PC-9 (cell line): ENCODE measurements at regions not wholly inside any gene's neighbourhood (a gene's known extent, or its start where the extent isn't known, plus 50 kb on each side); places are given as distances from the start of the nearest gene placed in this dataset.

Experiments
- BruUV-seq: library from RNA; stranded (reverse); fragments of 400-500 nt; replicated peaks from 2 replicates; lab custom pipeline; 2021; lab: Mats Ljungman, UMichigan
- CTCF ChIA-PET: fragments of 300-600 bp; sonication (Branson Sonifier 250); formaldehyde crosslinking; loops from one replicate; lab custom pipeline; 2022; ENCODE audit warnings: antibody characterized with exemption; lab: Charles Lee
- POLR2A ChIA-PET: fragments of 300-600 bp; sonication (Branson Sonifier 250); formaldehyde crosslinking; loops from one replicate; lab custom pipeline; 2022; ENCODE audit warnings: antibody characterized with exemption; ENCODE audit not compliant: unreplicated experiment; lab: Charles Lee
- DNase-seq, 2 experiments: peaks; one replicate each; pipeline versions ENCODE4 v3.0.0 to v3.0.0-alpha.2; 2015 to 2022; ENCODE audit warnings: mixed read lengths in 1 of 2
- H2AFZ ChIP-seq: fragments of 200-600 bp; sonication (generic); 2 replicates; pipeline ENCODE4 v1.8.1; 2017; ENCODE audit warnings: antibody characterized with exemption
- H3F3A ChIP-seq: fragments of 200-600 bp; sonication (generic); 2 replicates; pipeline ENCODE4 v1.8.1; 2017; ENCODE audit warnings: antibody characterized with exemption, mild to moderate bottlenecking, low read depth; ENCODE audit not compliant: insufficient read depth
- H3K27ac ChIP-seq: fragments of 200-600 bp; sonication (generic); 2 replicates; pipeline ENCODE4 v1.6.1; 2016; ENCODE audit warnings: mixed run types
- H3K27me3 ChIP-seq: fragments of 200-600 bp; sonication (generic); 2 replicates; pipeline ENCODE4 v1.6.1; 2016; ENCODE audit warnings: low read depth, mixed run types; ENCODE audit not compliant: insufficient read depth
- H3K36me3 ChIP-seq: fragments of 200-600 bp; sonication (generic); 2 replicates; pipeline ENCODE4 v1.6.1; 2016; ENCODE audit warnings: low read depth, mixed run types
- H3K4me1 ChIP-seq: fragments of 200-600 bp; sonication (generic); replicated peaks from 2 replicates; pipeline ENCODE4 v1.6.1; 2016; ENCODE audit warnings: mixed run types; ENCODE audit not compliant: insufficient read depth
- H3K4me2 ChIP-seq: fragments of 200-600 bp; sonication (generic); 2 replicates; pipeline ENCODE4 v1.6.1; 2017; ENCODE audit warnings: mixed run types
- H3K4me3 ChIP-seq: fragments of 200-600 bp; sonication (generic); 2 replicates; pipeline ENCODE4 v1.6.1; 2016; ENCODE audit warnings: mixed run types
- H3K79me2 ChIP-seq: fragments of 200-600 bp; sonication (generic); 2 replicates; pipeline ENCODE4 v1.6.1; 2017; ENCODE audit warnings: low read depth, mixed run types
- H3K9me2 ChIP-seq: fragments of 200-600 bp; sonication (generic); 2 replicates; pipeline ENCODE4 v1.8.1; 2017; ENCODE audit warnings: mild to moderate bottlenecking; ENCODE audit not compliant: insufficient read depth
- H3K9me3 ChIP-seq: fragments of 200-600 bp; sonication (generic); 2 replicates; pipeline ENCODE4 v1.8.1; 2016; ENCODE audit warnings: low read depth; ENCODE audit not compliant: insufficient read depth
- H4K20me1 ChIP-seq: fragments of 200-600 bp; sonication (generic); 2 replicates; pipeline ENCODE4 v1.8.1; 2017; ENCODE audit not compliant: insufficient read depth
- EZH2 ChIP-seq: fragments of 200-600 bp; sonication (generic); IDR thresholded peaks from 2 replicates; pipeline ENCODE4 v1.8.0; 2017; ENCODE audit warnings: antibody characterized with exemption, low read depth
- intact Hi-C: fragments of 100-400 bp; cut with micrococcal nuclease; formaldehyde crosslinking; loops from one replicate; pipeline ENCODE4 v1.10.0; 2022; ENCODE audit not compliant: unreplicated experiment
- TF ChIP-seq, protein P1 (sequence below): fragments of 200-600 bp; sonication (generic); conservative IDR thresholded peaks from 2 replicates; pipeline ENCODE4 v1.6.1; 2017; ENCODE audit warnings: mixed run types, antibody characterized with exemption, mild to moderate bottlenecking, moderate library complexity

DNA sequence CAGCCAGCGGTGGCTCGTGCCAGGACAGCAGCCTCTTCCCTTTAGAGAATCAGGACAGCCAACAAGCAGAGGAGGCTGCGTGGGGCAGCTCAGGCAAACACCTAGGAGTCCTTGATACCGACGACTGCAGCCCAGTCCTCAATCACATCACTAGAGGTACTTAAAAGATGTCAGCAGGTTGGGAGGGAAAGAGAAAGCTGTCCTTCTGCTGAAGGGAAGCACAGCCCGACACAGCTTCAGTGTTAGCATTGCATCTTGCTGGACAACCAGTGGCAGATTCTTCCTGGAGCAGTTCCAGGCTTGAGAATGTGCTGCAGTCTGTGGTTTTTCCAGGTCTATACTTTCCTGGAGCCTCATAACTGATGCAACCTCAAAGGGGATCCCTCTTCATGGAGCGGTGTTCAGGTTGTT lies 230.5 kb downstream of the SYK start:
- H3K4me1 ChIP-seq = peaks cover 26% of the 10 kb centered on the region
- intact Hi-C loops = loop anchor here (10.0 kb wide), 1 partner anchor 503 kb away; no protein-coding TSS in a partner anchor
- no peaks in the 10 kb centered on the region for H3K9me3 ChIP-seq
- no peaks in the 10 kb centered on the region for H3K27me3 ChIP-seq
- TF ChIP-seq, protein P1, sequence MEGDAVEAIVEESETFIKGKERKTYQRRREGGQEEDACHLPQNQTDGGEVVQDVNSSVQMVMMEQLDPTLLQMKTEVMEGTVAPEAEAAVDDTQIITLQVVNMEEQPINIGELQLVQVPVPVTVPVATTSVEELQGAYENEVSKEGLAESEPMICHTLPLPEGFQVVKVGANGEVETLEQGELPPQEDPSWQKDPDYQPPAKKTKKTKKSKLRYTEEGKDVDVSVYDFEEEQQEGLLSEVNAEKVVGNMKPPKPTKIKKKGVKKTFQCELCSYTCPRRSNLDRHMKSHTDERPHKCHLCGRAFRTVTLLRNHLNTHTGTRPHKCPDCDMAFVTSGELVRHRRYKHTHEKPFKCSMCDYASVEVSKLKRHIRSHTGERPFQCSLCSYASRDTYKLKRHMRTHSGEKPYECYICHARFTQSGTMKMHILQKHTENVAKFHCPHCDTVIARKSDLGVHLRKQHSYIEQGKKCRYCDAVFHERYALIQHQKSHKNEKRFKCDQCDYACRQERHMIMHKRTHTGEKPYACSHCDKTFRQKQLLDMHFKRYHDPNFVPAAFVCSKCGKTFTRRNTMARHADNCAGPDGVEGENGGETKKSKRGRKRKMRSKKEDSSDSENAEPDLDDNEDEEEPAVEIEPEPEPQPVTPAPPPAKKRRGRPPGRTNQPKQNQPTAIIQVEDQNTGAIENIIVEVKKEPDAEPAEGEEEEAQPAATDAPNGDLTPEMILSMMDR = no peak
- TF ChIP-seq EZH2 = no peak
- no peak overlapping the region for H3K27ac ChIP-seq
- no peak overlapping the region for H2AFZ ChIP-seq
- CTCF ChIA-PET = no interaction called here
- H3K36me3 ChIP-seq = no peaks in the 10 kb centered on the region
- no TSS peak for BruUV-seq
- H3K79me2 ChIP-seq = no peaks in the 10 kb centered on the region
- H3F3A ChIP-seq = peaks cover 13% of the 10 kb centered on the region; the same call in 1 of the 2 replicates
- no peak overlapping the region for H3K4me2 ChIP-seq
- no peaks in the 10 kb centered on the region for H4K20me1 ChIP-seq
- POLR2A ChIA-PET = no interaction called here
- DNase-seq = no peak
- no peaks in the 10 kb centered on the region for H3K9me2 ChIP-seq
- H3K4me3 ChIP-seq = no peak overlapping the region

DNA sequence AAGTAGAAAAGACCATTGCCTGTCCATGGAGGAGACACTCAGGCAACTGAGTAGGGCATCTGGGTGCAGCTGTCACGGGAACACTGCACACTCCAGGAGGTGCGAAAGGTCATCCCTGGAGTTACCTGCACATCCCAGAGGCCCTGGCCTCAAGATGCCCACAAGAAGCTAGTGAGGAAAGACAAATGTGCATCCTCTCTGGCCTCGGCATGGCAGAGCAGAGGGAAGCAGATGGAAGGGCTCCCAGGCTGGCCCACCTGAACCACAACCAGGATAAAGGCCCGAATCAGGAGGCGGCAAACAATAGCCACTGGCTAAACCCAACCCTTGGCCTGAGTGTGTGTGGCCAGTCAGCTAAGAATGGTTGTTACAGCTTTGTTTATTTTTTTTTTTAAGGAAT lies 231.7 kb downstream of the SYK start:
- no peak for TF ChIP-seq EZH2
- TF ChIP-seq, protein P1 = no peak
- ChIA-PET POLR2A (interaction anchor here (0.5 kb wide), 1 partner anchor 386 kb away, joined by 3 read pairs; no protein-coding TSS in a partner anchor), CTCF (no interaction called here)
- Histone ChIP-seq H3K4me3 (no peak overlapping the region), H3K9me2 (no peaks in the 10 kb centered on the region), H3K4me1 (peaks cover 38% of the 10 kb centered on the region), H3K36me3 (no peaks in the 10 kb centered on the region), H3K79me2 (no peaks in the 10 kb centered on the region), H3K9me3 (no peaks in the 10 kb centered on the region), H4K20me1 (no peaks in the 10 kb centered on the region), H3K27ac (no peak overlapping the region), H2AFZ (no peak overlapping the region), H3K4me2 (no peak overlapping the region), H3K27me3 (no peaks in the 10 kb centered on the region), H3F3A (peaks cover 25% of the 10 kb centered on the region)
- intact Hi-C loops = loop anchor here (10.0 kb wide), 1 partner anchor 502 kb away; no protein-coding TSS in a partner anchor
- no TSS peak for BruUV-seq
- DNase-seq = no peak

DNA sequence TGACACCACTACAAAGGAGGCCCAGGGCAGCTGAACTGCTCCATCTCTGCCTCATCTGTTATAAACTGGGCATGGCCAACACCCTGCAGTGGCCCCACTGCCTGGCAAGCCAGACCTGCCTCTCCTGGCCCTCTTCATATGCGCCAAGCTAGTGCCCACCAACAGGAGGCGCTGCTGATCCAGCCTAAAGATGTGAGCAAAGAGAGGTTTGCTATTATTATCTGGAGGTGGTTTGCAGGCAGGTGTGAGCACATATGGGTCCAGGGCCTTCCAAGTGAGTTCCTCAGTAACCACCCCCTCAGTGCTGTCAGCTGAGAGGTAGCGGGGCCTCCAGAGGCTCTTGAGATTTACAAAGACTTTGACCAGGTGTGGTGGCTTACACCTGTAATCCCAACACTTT lies 232.2 kb downstream of the SYK start:
- Histone ChIP-seq H3K9me2 (no peaks in the 10 kb centered on the region), H3K79me2 (no peaks in the 10 kb centered on the region), H3K27ac (no peak overlapping the region), H4K20me1 (no peaks in the 10 kb centered on the region), H2AFZ (no peak overlapping the region), H3K36me3 (no peaks in the 10 kb centered on the region), H3K4me1 (peaks cover 43% of the 10 kb centered on the region), H3K4me2 (no peak overlapping the region), H3K9me3 (no peaks in the 10 kb centered on the region), H3K4me3 (no peak overlapping the region), H3F3A (peaks cover 30% of the 10 kb centered on the region), H3K27me3 (no peaks in the 10 kb centered on the region)
- intact Hi-C loops = loop anchor here (10.0 kb wide), 1 partner anchor 501 kb away; no protein-coding TSS in a partner anchor
- ChIA-PET POLR2A (interaction anchor here (0.5 kb wide), 1 partner anchor 386 kb away, joined by 3 read pairs; no protein-coding TSS in a partner anchor), CTCF (no interaction called here)
- no peak for DNase-seq
- no TSS peak for BruUV-seq
- TF ChIP-seq, protein P1 = peak; percentile 51
- TF ChIP-seq EZH2 = no peak
